ENCODE measurements at regions not wholly inside any gene's neighbourhood (a gene's known extent, or its start where the extent isn't known, plus 50 kb on each side); places are given as distances from the start of the nearest gene placed in this dataset.

- TF ChIP-seq ZFP3 (CRISPR knock-in tag; IDR thresholded peaks at IDR 0.05), result no peak
- no peak for TF ChIP-seq CREB5 (CRISPR knock-in tag; IDR thresholded peaks at IDR 0.05; ENCODE audit: low read depth)
- no peak for TF ChIP-seq GLIS3 (CRISPR knock-in tag; IDR thresholded peaks at IDR 0.05)
- TF ChIP-seq SNAI2 (CRISPR knock-in tag; IDR thresholded peaks at IDR 0.05), result no peak
- no peak for TF ChIP-seq TOX (CRISPR knock-in tag; IDR thresholded peaks at IDR 0.05; ENCODE audit: borderline replicate concordance)
- no peak for TF ChIP-seq BACH2 (CRISPR knock-in tag; IDR thresholded peaks at IDR 0.05; ENCODE audit: borderline replicate concordance)
- no peak for TF ChIP-seq ESRRG (CRISPR knock-in tag; IDR thresholded peaks at IDR 0.05)
- TF ChIP-seq ZC3H10 (CRISPR knock-in tag; IDR thresholded peaks at IDR 0.05), result no peak
- TF ChIP-seq TCF4 (CRISPR knock-in tag; IDR thresholded peaks at IDR 0.05; ENCODE audit: borderline replicate concordance), result no peak
- no peak for TF ChIP-seq ZNF70 (CRISPR knock-in tag; IDR thresholded peaks at IDR 0.05)
- TF ChIP-seq POU6F1 (CRISPR knock-in tag; IDR thresholded peaks at IDR 0.05; ENCODE audit: borderline replicate concordance, low read depth), result no peak
- no peak for TF ChIP-seq ARNTL (CRISPR knock-in tag; IDR thresholded peaks at IDR 0.05; ENCODE audit: borderline replicate concordance, low read depth)
- no peak for TF ChIP-seq RARB (CRISPR knock-in tag; IDR thresholded peaks at IDR 0.05)
- TF ChIP-seq ZNF565 (CRISPR knock-in tag; conservative IDR thresholded peaks at IDR 0.05; ENCODE audit: low read depth), result no peak
- no peak for ATAC-seq
These were observed 260.7 kb downstream of the KLF6 start for GRCh38 chr10:3524086-3524960.

- no peak for ATAC-seq
- no peak for TF ChIP-seq CSRNP3 (CRISPR knock-in tag; IDR thresholded peaks at IDR 0.05)
These were observed 261.5 kb downstream of the KLF6 start for GRCh38 chr10:3523309-3524050.

- no peak for ATAC-seq
- TF ChIP-seq ZNF70 (CRISPR knock-in tag; IDR thresholded peaks at IDR 0.05) (no peak), TOX (CRISPR knock-in tag; IDR thresholded peaks at IDR 0.05; ENCODE audit: borderline replicate concordance) (no peak), ESRRG (CRISPR knock-in tag; IDR thresholded peaks at IDR 0.05) (no peak), OSR1 (CRISPR knock-in tag; IDR thresholded peaks at IDR 0.05) (no peak), PATZ1 (CRISPR knock-in tag; IDR thresholded peaks at IDR 0.05; ENCODE audit: borderline replicate concordance) (no peak), TSHZ2 (CRISPR knock-in tag; IDR thresholded peaks at IDR 0.05) (no peak), ZNF8 (CRISPR knock-in tag; IDR thresholded peaks at IDR 0.05) (no peak), PPARA (CRISPR knock-in tag; IDR thresholded peaks at IDR 0.05; ENCODE audit: borderline replicate concordance) (no peak), CSRNP3 (CRISPR knock-in tag; IDR thresholded peaks at IDR 0.05) (no peak), POU6F1 (CRISPR knock-in tag; IDR thresholded peaks at IDR 0.05; ENCODE audit: borderline replicate concordance, low read depth) (no peak), ZC3H10 (CRISPR knock-in tag; IDR thresholded peaks at IDR 0.05) (no peak), ZNF565 (CRISPR knock-in tag; conservative IDR thresholded peaks at IDR 0.05; ENCODE audit: low read depth) (no peak)
These were observed 268.1 kb downstream of the KLF6 start for GRCh38 chr10:3516923-3517255.
